GM12892 (cell line): ENCODE measurements at regions not wholly inside any gene's neighbourhood (a gene's known extent, or its start where the extent isn't known, plus 50 kb on each side); places are given as distances from the start of the nearest gene placed in this dataset.

Source experiments
- POLR2A ChIP-seq: IDR thresholded peaks from 2 replicates; pipeline ENCODE4 v1.6.1; 2011; ENCODE audit warnings: low read depth, low read length, control low read depth
- POLR2AphosphoS5 ChIP-seq: IDR thresholded peaks from 2 replicates; pipeline ENCODE4 v1.6.1; 2011; ENCODE audit warnings: low read depth, low read length, control low read depth
- TAF1 ChIP-seq: IDR thresholded peaks from 2 replicates; pipeline ENCODE4 v1.6.1; 2011; ENCODE audit warnings: low read depth, mild to moderate bottlenecking, control low read depth, low read length, borderline replicate concordance

- TF ChIP-seq POLR2AphosphoS5 (no peak), POLR2A (no peak), TAF1 (no peak)
These were observed 112.5 kb upstream of the WDR11 start for GRCh38 chr10:120738658-120739057.
